Suprapubic skin (tissue), 4 donors: ENCODE measurements at regions not wholly inside any gene's neighbourhood (a gene's known extent, or its start where the extent isn't known, plus 50 kb on each side); places are given as distances from the start of the nearest gene placed in this dataset.
"Not testable (repeated sequence)": the region's sequence is repeated elsewhere in the genome, so short reads cannot be mapped to it uniquely, and the experiment has no call there.

ENCODE experiments used
- DNase-seq, 2 donors: peaks; one replicate each; pipeline ENCODE4 v3.0.0-alpha.2; 2019; ENCODE audit warnings: low spot score in 2 of 2
- H3K27ac ChIP-seq: fragments of 200-600 bp; sonication (generic); one replicate; pipeline ENCODE4 v1.5.1; 2019
- H3K27me3 ChIP-seq: fragments of 200-600 bp; sonication (generic); one replicate; pipeline ENCODE4 v1.5.1; 2019
- H3K36me3 ChIP-seq: fragments of 200-600 bp; sonication (generic); one replicate; pipeline ENCODE4 v1.5.1; 2019
- H3K4me1 ChIP-seq: fragments of 200-600 bp; sonication (generic); one replicate; pipeline ENCODE4 v1.5.1; 2019
- H3K4me3 ChIP-seq: fragments of 200-600 bp; sonication (generic); one replicate; pipeline ENCODE4 v1.5.1; 2019; ENCODE audit warnings: mild to moderate bottlenecking
- H3K9me3 ChIP-seq: fragments of 200-600 bp; sonication (generic); one replicate; pipeline ENCODE4 v1.5.1; 2019
- CTCF ChIP-seq, 2 donors: fragments of 200-600 bp in 1 of 2; fragments of 450-650 bp in 1 of 2; sonication (generic) in 1 of 2; IDR thresholded peaks; one replicate each; pipeline ENCODE4 v1.5.1; 2016 to 2019; ENCODE audit warnings: antibody characterized with exemption in 2 of 2, mild to moderate bottlenecking in 1 of 2, moderate library complexity in 1 of 2
- EP300 ChIP-seq: sonication (generic); formaldehyde crosslinking; IDR thresholded peaks from one replicate; pipeline ENCODE4 v1.6.1; 2017; ENCODE audit warnings: antibody characterized with exemption
- POLR2A ChIP-seq, 2 donors: fragments of 450-650 bp; IDR thresholded peaks; one replicate each; pipeline ENCODE4 v1.6.1; 2017; ENCODE audit warnings: antibody characterized with exemption in 2 of 2, mild to moderate bottlenecking in 2 of 2, moderate library complexity in 2 of 2
- POLR2AphosphoS5 ChIP-seq, 3 donors: sonication (generic); formaldehyde crosslinking; IDR thresholded peaks; one replicate each; pipeline ENCODE4 v1.6.1; 2017; ENCODE audit warnings: antibody characterized with exemption in 3 of 3
- WGBS: methylation state at CpG from one replicate; pipeline ENCODE4 v1.1.5; 2018; 5-methylcytosine and 5-hydroxymethylcytosine counted together

DNA sequence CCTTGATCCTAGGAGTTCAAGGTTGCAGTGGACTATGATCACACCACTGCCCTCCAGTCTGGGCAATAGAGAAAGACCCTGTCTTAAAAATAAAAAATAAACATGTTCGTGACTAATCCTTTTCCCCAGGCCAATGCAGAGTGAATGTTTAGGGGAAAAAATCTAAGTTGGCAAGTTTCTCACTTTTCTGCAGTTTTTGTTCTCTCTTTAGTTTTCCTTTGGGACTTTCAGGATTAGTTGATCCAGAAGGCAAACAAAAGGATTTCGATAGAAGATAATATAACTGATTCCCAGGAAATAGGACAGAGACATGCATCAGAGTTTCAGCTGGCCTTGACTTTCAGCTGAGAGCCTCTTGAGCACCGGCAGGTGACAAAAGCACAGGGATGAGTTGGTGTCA is 53.3 kb downstream of the SOD2 start:
- Histone ChIP-seq H3K9me3 (no peaks in the 10 kb centered on the region), H3K4me3 (no peak overlapping the region), H3K36me3 (no peaks in the 10 kb centered on the region), H3K4me1 (no peaks in the 10 kb centered on the region), H3K27me3 (no peaks in the 10 kb centered on the region), H3K27ac (no peak overlapping the region)
- DNase-seq: no peak
- TF ChIP-seq CTCF (IDR thresholded peaks at IDR 0.05) (no peak), EP300 (no peak), POLR2AphosphoS5 (IDR thresholded peaks at IDR 0.05) (no peak), POLR2A (IDR thresholded peaks at IDR 0.05) (no peak)
- 65% methylated on average over 3 of the region's 3 CpGs for WGBS

DNA sequence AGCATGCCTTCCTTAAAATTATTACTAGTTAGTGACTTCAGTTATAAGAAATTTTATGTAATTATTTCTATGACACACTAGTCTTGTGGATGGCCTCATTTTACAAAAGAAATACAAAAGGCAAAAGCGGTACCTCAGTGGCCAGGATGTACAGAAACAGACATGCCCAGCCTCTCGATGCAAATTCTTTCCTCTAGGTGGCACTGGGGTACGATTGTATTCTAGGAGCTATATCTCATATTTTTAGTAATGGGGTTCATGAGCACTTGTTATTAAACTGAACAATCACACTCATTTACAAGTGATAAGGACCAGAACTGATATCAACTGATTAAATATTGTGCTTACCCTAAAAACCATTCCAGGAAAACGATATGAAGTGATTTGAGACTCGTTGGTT is 59.8 kb downstream of the SOD2 start:
- H3K4me1 ChIP-seq: no peaks in the 10 kb centered on the region
- no peak for DNase-seq
- no peaks in the 10 kb centered on the region for H3K27me3 ChIP-seq
- WGBS: 87% methylated on average over 5 of the region's 5 CpGs
- H3K36me3 ChIP-seq: no peaks in the 10 kb centered on the region
- no peak overlapping the region for H3K4me3 ChIP-seq
- H3K9me3 ChIP-seq: no peaks in the 10 kb centered on the region
- H3K27ac ChIP-seq: no peak overlapping the region
- no peak for TF ChIP-seq EP300
- no peak for TF ChIP-seq CTCF (IDR thresholded peaks at IDR 0.05)
- no peak for TF ChIP-seq POLR2AphosphoS5 (IDR thresholded peaks at IDR 0.05)

- H3K4me1 ChIP-seq: no peaks in the 10 kb centered on the region
- no peak overlapping the region for H3K27ac ChIP-seq
- no peak overlapping the region for H3K4me3 ChIP-seq
- TF ChIP-seq POLR2A (IDR thresholded peaks at IDR 0.05) (no peak), CTCF (IDR thresholded peaks at IDR 0.05) (no peak), EP300 (no peak), POLR2AphosphoS5 (IDR thresholded peaks at IDR 0.05) (no peak)
- 95% methylated on average over 5 of the region's 5 CpGs for WGBS
- DNase-seq: no peak
- no peaks in the 10 kb centered on the region for H3K36me3 ChIP-seq
- H3K9me3 ChIP-seq: no peaks in the 10 kb centered on the region
- H3K27me3 ChIP-seq: no peaks in the 10 kb centered on the region
Observed at GRCh38 chr6:159631886-159632285, 61.2 kb downstream of the SOD2 start.

GRCh38 chr6:159627939-159628338 is 65.1 kb downstream of the SOD2 start:
- DNase-seq: no peak
- TF ChIP-seq EP300 (no peak), POLR2AphosphoS5 (IDR thresholded peaks at IDR 0.05) (no peak), POLR2A (IDR thresholded peaks at IDR 0.05) (no peak), CTCF (IDR thresholded peaks at IDR 0.05) (no peak)
- no peaks in the 10 kb centered on the region for H3K4me1 ChIP-seq
- H3K9me3 ChIP-seq: no peaks in the 10 kb centered on the region
- no peaks in the 10 kb centered on the region for H3K27me3 ChIP-seq
- no peak overlapping the region for H3K4me3 ChIP-seq
- WGBS: 88% methylated on average over 2 of the region's 2 CpGs
- no peaks in the 10 kb centered on the region for H3K36me3 ChIP-seq
- H3K27ac ChIP-seq: no peak overlapping the region

DNA sequence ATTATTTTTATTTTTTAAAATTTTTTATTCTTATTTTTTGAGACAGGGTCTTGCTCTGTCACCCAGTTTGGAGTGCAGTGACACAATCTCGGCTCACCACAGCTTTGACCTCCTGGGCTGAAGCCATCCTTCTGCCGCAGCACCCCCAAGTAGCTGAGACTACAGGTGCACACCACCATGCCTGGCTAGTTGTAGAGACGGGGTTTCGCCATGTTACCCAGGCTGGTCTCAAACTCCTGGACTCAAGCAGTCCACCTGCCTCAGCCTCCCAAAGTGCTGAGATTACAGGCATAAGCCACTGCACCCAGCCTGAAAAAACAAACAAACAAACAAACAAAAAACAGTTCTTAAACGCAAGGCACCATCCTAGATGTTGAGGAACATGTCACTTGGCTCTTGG is 66.5 kb downstream of the SOD2 start:
- H3K4me3 ChIP-seq, H3K9me3 ChIP-seq, DNase-seq, H3K27ac ChIP-seq, H3K4me1 ChIP-seq, H3K27me3 ChIP-seq, H3K36me3 ChIP-seq: not testable (repeated sequence)
- 96% methylated on average over 5 of the region's 5 CpGs for WGBS

GRCh38 chr6:159623156-159623555 is 69.9 kb downstream of the SOD2 start:
- Histone ChIP-seq H3K9me3 (no peaks in the 10 kb centered on the region), H3K27ac (no peak overlapping the region), H3K4me3 (no peak overlapping the region), H3K4me1 (no peaks in the 10 kb centered on the region), H3K27me3 (no peaks in the 10 kb centered on the region), H3K36me3 (no peaks in the 10 kb centered on the region)
- TF ChIP-seq EP300 (no peak), CTCF (IDR thresholded peaks at IDR 0.05) (no peak), POLR2A (IDR thresholded peaks at IDR 0.05) (no peak), POLR2AphosphoS5 (IDR thresholded peaks at IDR 0.05) (no peak)
- DNase-seq: no peak
- 94% methylated on average over 5 of the region's 5 CpGs for WGBS
